ENCODE measurements at regions not wholly inside any gene's neighbourhood (a gene's known extent, or its start where the extent isn't known, plus 50 kb on each side); places are given as distances from the start of the nearest gene placed in this dataset.
"Not testable (repeated sequence)": the region's sequence is repeated elsewhere in the genome, so short reads cannot be mapped to it uniquely, and the experiment has no call there.

GRCh38 chr2:31802711-31803110, 208.1 kb downstream of the MEMO1 start:
- no peak overlapping the region for H3K27ac ChIP-seq
- no peaks in the 10 kb centered on the region for H3K27me3 ChIP-seq
- no peaks in the 10 kb centered on the region for H3K4me1 ChIP-seq
- no peak overlapping the region for H3K4me3 ChIP-seq
- no peak for TF ChIP-seq CTCF (IDR thresholded peaks at IDR 0.05)
- H3K36me3 ChIP-seq: no peaks in the 10 kb centered on the region
- no peak for DNase-seq (ENCODE audit: low spot score)
- H3K9me3 ChIP-seq: no peaks in the 10 kb centered on the region

- H3K4me1 ChIP-seq; H3K27me3 ChIP-seq; H3K27ac ChIP-seq; H3K36me3 ChIP-seq; H3K4me3 ChIP-seq; DNase-seq (ENCODE audit: low spot score); H3K9me3 ChIP-seq: not testable (repeated sequence)
These were observed 211.5 kb downstream of the MEMO1 start for GRCh38 chr2:31799282-31799681.

- Histone ChIP-seq H3K9me3 (peaks cover 0 to 4% of the 10 kb centered on the region in 2 donors), H3K27ac (no peak overlapping the region), H3K36me3 (no peaks in the 10 kb centered on the region), H3K4me1 (no peaks in the 10 kb centered on the region), H3K27me3 (no peaks in the 10 kb centered on the region), H3K4me3 (no peak overlapping the region)
- no peak for TF ChIP-seq CTCF (IDR thresholded peaks at IDR 0.05)
- no peak for DNase-seq (ENCODE audit: low spot score)
These were observed 207.5 kb upstream of the SRD5A2 start for GRCh38 chr2:31788273-31788672.

GRCh38 chr2:31785876-31786275, 205.1 kb upstream of the SRD5A2 start:
- no peak for TF ChIP-seq CTCF (IDR thresholded peaks at IDR 0.05)
- DNase-seq (ENCODE audit: low spot score): no peak
- H3K36me3 ChIP-seq: no peaks in the 10 kb centered on the region
- no peaks in the 10 kb centered on the region for H3K27me3 ChIP-seq
- no peak overlapping the region for H3K4me3 ChIP-seq
- peaks cover 0 to 10% of the 10 kb centered on the region in 2 donors for H3K9me3 ChIP-seq
- no peak overlapping the region for H3K27ac ChIP-seq
- no peaks in the 10 kb centered on the region for H3K4me1 ChIP-seq

GRCh38 chr2:31784868-31785267, 204.1 kb upstream of the SRD5A2 start:
- Histone ChIP-seq H3K36me3 (no peaks in the 10 kb centered on the region), H3K9me3 (peaks cover 0 to 10% of the 10 kb centered on the region in 2 donors), H3K4me1 (no peaks in the 10 kb centered on the region), H3K4me3 (no peak overlapping the region), H3K27ac (no peak overlapping the region), H3K27me3 (no peaks in the 10 kb centered on the region)
- DNase-seq (ENCODE audit: low spot score): no peak
- no peak for TF ChIP-seq CTCF (IDR thresholded peaks at IDR 0.05)

GRCh38 chr2:31783446-31784091, 202.8 kb upstream of the SRD5A2 start:
- H3K27ac ChIP-seq; H3K4me1 ChIP-seq; H3K9me3 ChIP-seq; DNase-seq (ENCODE audit: low spot score); H3K36me3 ChIP-seq; H3K27me3 ChIP-seq; H3K4me3 ChIP-seq: not testable (repeated sequence)

- Histone ChIP-seq H3K4me3 (no peak overlapping the region), H3K27me3 (no peaks in the 10 kb centered on the region), H3K27ac (no peak overlapping the region), H3K4me1 (no peaks in the 10 kb centered on the region), H3K36me3 (no peaks in the 10 kb centered on the region), H3K9me3 (peaks cover 0 to 4% of the 10 kb centered on the region in 2 donors)
- no peak for TF ChIP-seq CTCF (IDR thresholded peaks at IDR 0.05)
- no peak for DNase-seq (ENCODE audit: low spot score)
These were observed 197.4 kb upstream of the SRD5A2 start for GRCh38 chr2:31778153-31778552.

All from right atrium auricular region (tissue), 2 donors.